CD4-positive, alpha-beta T cell treated with Interleukin-10 for 1 hour (primary cell): ENCODE measurements at regions not wholly inside any gene's neighbourhood (a gene's known extent, or its start where the extent isn't known, plus 50 kb on each side); places are given as distances from the start of the nearest gene placed in this dataset.

ENCODE experiments used
- DNase-seq: peaks from one replicate; pipeline ENCODE4 v3.0.0-alpha.2; 2020

GRCh38 chr7:155874411-155874810 is 62.1 kb upstream of the SHH start:
- DNase-seq = no peak

GRCh38 chr7:155874010-155874409 is 61.7 kb upstream of the SHH start:
- DNase-seq = no peak

GRCh38 chr7:155872678-155873369 is 60.6 kb upstream of the SHH start:
- DNase-seq = no peak

- DNase-seq = no peak
These were observed 58.9 kb upstream of the SHH start for GRCh38 chr7:155871211-155871610.

- DNase-seq = no peak
These were observed 58.3 kb upstream of the SHH start for GRCh38 chr7:155870334-155871180.

GRCh38 chr7:155869784-155870076 is 57.5 kb upstream of the SHH start:
- no peak for DNase-seq

- no peak for DNase-seq
These were observed 56.9 kb upstream of the SHH start for GRCh38 chr7:155868955-155869783.

GRCh38 chr7:155867734-155868400 is 55.6 kb upstream of the SHH start:
- DNase-seq = no peak

- DNase-seq = no peak
These were observed 55.0 kb upstream of the SHH start for GRCh38 chr7:155867280-155867679.

GRCh38 chr7:155865830-155866525 is 53.7 kb upstream of the SHH start:
- no peak for DNase-seq

- DNase-seq = no peak
These were observed 52.9 kb upstream of the SHH start for GRCh38 chr7:155864991-155865690.

- DNase-seq = no peak
These were observed 52.2 kb upstream of the SHH start for GRCh38 chr7:155864271-155864985.

- DNase-seq = no peak
These were observed 51.5 kb upstream of the SHH start for GRCh38 chr7:155863721-155864151.

- no peak for DNase-seq
These were observed 50.0 kb upstream of the SHH start for GRCh38 chr7:155862123-155862892.
